T-helper 9 cell (primary cell): ENCODE measurements at regions not wholly inside any gene's neighbourhood (a gene's known extent, or its start where the extent isn't known, plus 50 kb on each side); places are given as distances from the start of the nearest gene placed in this dataset.
"Not testable (repeated sequence)": the region's sequence is repeated elsewhere in the genome, so short reads cannot be mapped to it uniquely, and the experiment has no call there.

Experiments used
- DNase-seq: peaks from one replicate; pipeline ENCODE4 v3.0.0-alpha.2; 2020

DNA sequence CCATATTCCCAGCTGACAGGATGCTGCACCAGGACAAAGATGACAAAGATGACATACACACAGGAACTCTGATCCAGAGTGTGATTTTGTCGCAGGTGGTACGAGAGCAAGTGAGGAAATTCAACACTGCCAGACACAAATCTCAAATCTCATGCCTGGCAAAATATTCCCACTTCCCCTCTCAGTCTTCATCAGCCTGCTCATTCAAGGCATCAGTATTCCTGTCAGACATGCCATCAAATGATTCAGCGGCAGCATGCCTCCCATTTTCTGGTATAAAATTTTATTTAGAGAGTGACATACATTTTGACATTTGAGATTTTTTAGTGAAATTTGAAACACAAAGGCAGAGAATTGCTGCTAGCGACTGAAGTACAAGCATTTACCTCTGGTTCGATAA lies 228.1 kb upstream of the LMCD1 start:
- DNase-seq: no peak

DNA sequence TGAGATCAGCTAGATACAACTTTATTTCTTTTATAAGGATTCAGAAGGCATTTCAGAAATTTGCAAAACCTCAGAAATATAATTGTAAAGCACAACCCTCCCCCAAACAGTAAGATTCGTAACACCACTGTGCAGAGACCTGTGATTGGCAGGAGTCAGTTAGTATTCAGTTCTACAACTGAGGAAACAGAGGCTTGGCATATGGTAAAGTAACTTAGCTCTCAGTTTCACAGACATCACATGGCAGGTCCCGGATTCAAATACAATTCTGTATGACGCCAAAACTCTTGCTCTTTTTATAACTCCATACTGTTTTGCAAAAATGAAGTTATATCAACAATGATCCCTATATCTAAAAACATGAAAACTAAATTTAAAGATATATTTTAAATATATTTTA lies 225.6 kb upstream of the LMCD1 start:
- no peak for DNase-seq

DNA sequence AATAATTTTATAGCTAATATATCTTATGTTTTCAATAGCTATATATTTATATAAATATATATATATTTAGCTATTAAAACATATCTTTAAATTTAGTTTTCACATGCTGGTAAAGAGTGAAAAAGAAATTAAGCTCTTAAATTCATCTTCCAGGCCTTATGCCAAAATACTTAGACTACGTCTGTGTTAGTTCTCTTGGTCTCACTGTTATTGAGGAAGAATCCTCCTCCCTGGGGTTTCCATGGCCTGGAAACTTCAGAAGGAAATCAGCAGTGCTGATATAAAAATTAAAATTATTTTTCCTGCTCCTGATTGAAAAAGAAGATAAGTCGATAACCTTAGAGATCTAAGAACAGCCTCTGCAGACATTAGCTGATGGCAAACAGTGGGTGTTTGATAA lies 225.1 kb upstream of the LMCD1 start:
- no peak for DNase-seq

DNA sequence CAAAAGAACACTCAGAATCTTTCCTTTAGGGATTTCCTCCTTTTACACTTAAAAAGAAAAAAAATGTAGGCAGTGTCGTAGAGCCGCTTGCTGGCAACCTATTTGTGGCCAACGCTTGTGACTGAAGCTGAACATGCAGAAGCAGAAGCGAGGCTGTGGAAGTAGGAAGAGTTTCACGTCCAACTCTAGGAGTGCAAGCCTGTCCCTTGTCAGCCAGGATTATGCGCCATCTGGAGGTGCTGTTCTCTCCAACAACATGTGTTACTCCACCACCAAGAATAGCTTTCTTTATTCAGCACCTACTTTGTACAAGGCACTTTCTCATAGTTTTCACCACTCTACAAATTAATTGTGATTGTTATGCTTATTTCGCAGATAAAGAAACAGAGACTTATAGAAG lies 223.2 kb upstream of the LMCD1 start:
- DNase-seq: no peak

DNA sequence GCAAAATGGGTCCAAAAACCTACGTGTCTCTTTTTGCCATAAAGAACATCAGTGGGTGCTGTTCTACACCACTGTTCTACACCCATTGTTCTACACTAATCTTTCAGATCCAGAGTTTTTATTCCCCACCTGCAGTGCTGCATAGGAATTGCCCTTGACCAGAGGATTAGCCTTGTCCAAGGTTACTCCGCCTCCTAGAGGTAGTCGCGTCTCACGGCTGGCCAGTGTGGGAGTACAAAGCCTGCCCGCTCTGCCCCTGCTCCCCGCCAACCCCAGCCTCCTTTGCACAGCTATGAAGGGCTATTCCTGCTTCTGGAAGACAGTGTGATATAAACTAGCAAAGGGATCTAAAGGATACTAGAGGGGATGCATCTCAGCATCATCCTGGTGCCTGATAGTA lies 222.1 kb upstream of the LMCD1 start:
- no peak for DNase-seq

DNA sequence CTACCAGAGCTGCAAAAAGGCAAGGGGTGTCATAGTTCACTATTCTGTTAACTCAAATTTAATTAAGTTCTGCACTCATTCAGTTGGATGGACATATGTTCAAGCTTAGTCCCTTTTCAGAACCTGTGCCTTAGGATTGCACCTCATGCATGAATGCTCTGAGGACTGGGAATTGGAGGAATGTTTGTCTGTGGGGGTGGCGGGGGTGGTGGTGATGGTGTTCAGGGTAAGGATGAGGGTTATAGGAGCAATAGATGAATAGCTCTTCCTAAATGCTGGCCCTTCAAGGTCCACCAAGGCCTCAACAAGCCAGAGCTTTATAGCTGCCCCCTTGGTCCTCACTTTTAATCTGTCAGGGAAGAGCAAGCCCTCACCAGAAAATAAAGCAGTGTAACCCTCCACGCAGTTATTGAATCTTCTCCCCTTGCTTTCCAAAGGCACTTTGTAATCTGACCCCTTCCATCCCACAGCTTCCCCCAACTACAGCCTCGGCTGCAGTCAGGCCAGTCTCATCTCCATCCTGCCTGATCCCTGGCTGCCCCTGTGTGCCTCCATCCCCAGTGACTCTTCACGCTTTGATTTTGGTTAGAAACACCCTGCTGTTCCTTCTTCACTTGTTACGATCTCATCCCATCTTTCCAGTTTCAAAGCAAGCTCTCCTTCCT lies 221.6 kb upstream of the LMCD1 start:
- no peak for DNase-seq

DNA sequence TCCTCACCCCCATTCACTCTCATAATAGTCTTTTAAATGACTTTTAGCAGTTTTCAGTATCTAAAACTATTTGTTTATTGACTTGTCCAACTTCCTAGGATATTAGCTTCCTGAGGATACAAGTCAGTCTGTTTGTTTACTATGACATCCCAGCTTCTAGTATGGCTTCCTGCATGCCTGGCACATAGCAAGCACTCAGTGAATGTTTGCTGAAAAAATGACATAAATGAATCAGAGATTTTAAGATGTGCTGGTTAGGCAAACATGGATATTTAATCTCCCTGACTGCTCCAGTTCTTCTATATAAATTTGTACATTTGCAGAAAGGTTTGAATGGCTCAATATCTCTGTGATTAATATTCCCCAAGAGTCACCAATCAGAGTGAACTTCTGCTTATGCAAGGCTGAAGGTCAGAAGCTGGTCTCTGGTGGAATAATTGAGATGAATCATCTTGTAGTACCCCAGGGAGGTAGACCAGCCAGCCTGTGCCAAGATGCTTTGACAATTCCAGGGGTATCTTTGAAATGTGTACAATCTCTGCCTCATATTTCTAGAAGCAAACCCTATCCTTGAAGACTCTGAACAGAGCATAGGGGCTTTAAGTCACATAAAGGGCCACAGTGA lies 219.0 kb upstream of the LMCD1 start:
- no peak for DNase-seq

DNA sequence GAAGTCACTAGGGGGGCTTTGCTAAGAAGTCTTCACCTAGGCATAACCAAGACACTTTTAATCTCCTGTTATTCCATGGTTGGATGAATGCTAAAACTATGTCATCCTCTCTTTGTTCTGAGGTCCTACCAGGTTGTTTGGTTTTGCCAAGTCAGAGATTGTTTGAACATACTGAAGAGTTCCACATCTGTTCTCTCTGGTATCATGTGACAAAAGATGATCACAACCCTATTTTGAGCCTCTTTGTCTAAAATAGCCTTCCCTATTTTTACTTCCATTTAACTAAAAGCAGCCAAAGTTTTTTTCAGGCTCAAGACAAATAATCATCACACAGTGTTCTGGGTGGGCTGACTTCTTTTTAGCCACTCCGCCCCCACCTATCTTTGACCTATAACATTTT lies 218.4 kb upstream of the LMCD1 start:
- DNase-seq: no peak

DNA sequence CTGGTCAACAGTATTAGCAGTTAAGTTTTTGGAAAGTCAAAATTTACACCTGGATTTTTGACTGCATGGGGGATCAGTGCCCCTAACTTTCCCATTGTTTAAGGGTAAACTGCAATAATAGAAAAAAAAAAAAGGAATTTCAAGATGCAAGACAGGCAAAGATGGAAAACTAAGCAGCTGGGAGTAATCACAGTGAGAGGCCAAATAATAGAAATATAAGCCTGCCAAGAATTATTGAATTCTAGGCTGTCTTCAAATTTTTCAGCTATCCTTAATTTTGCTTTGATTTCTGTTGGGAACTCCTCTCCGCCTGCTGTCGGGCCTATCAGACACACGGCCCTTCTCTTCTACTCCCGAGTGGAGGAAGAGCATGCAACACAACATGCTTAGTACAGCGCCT lies 215.5 kb upstream of the LMCD1 start:
- no peak for DNase-seq

DNA sequence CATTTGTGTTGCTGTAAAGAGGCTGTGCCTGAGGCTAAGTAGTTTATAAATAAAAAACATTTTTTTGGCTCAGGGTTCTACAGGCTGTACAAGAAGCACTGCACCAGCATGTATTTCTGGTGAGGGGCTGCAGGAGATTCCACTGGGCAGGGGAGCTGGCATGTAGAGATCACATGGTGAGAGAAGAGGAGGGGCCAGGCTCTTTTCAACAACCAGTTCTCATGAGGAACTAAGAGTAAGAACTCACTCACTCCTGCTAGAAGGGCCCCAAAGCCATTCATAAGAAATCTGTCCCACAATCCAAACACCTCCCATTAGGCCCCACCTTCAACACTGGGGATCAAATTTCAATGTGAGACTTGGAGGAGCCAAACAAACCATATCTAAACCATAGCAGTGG lies 214.9 kb upstream of the LMCD1 start:
- no peak for DNase-seq

DNA sequence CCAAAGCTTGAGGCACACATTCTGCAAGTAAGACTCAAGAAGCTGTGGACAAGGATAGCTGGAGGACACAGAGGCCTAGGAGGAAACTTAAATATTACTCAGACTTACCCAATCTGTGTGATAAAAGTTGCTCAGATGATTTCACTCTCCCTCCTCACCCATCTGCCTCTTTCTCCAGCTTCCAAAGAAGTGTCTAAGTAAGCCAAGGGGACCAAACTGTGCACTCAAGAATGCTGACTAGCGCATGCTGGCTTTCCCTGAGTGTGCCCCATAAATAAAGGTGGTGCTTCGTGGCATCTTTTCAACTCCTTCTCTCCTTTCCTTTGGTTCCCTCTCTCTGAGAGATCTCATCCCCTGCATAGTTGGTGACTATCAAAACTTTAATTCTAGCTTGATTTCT lies 211.0 kb upstream of the LMCD1 start:
- DNase-seq: no peak

DNA sequence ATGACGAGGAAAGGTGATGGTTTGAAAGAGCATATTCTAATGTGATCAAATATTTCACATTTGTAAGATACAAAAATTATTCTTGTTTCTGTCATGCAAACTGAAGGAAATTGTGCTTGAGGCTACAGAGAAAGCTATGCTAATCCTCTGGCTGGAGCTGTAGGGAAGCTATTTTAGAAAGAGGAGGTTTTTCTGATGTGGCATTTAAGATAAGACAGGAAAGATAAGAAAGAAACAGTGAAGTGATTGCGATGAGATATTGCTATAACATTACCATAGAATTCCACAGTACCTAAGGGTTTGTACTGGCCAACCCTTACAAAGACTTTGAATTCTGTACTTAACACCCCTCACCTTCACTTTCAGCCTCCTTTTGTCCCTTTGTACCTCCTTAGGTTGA lies 205.2 kb upstream of the LMCD1 start:
- DNase-seq: no peak

DNA sequence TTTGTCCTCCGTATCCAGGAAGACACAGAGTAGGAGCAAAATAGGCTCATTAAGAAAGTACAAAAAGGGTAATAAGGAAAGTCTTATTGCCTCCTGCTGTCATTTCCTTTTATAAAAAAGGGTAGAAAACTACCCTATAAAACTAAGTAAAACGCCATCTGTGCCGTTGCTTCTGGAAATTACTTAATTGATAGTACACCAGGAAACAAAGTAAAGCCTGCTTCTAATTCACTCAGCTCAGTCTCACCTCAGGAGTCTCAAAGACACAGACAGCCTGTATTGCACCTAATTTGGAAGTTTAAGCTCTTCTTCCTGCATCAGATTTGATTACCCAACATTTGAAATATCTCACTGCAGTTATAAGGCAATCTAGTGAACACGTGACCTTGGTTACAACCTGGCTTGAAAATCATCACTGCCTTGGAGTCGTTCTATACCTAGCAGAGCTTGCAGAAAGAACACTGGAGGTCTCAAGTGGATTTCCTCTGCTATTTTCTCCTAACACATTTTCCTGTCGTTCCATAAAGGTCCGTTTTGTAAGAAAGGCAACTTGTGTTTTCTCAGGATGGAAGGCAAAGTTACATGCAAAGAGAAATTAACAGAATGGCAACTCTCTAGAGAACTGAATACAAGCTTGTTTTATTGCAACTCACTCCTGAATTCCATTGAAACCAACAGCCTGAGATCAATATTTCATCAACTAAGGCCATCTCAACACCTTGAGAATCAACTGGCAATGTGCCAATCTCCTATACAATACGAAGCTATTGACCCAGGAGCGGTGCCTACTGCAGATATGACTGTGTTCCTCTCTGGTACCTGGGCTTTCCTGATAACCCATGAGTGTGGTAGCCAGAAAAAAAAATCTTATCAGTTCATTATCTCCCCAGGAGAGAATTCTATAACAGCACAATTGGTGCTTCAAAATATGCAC lies 203.3 kb upstream of the LMCD1 start:
- DNase-seq: no peak

DNA sequence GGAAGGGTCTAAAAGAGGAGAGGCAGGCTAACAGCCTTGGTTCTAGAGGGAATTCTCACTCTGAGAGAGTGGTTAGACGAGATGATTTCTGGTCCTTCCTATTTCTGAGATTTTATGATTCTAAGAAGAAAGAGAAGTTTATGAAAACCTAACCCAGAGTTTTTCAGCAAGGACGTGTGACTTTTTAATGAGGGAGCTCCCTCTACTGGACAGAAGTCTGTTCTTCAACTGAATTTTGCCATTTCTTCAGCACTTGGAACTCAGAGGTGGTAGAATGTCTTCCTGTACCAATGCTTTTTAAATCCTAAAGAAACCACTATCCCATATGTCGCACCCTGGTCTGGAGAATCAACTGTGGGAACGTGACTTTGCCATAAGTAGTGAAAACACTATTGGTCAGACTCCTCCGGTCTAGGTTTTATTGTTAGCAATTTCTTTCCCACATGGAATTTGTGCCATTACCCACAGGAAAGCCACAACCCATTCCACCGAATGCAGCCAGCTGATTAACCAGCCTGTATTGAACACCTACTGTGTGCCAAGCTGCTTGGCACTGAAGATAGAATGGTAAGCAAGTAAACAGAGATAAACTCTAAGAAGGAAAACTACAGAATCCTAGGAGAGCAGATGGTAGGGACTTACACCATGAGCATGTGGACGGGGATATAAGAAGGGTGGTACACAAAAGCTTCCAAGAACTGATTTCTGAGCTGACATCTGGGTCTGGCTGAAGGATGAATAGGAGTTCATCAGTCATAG lies 199.5 kb upstream of the LMCD1 start:
- DNase-seq: no peak

DNA sequence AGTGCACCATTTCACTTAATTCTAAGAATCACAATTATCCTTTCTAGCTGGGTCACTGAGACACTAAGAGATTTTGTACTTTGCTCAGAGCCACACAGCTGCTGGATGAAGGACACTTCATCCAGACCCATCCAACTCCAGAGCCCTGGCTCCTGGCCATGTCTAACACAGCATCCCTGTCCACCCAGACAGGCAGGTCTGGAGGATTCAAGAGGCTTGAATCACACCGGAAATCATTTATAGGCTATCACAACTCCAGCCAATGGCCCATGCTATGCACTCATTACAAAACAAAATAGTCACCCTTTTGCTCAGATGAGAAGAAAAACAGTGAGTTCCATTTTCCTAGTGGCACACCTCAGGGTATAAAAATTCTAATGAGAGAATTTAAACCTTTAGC lies 198.2 kb upstream of the LMCD1 start:
- no peak for DNase-seq

DNA sequence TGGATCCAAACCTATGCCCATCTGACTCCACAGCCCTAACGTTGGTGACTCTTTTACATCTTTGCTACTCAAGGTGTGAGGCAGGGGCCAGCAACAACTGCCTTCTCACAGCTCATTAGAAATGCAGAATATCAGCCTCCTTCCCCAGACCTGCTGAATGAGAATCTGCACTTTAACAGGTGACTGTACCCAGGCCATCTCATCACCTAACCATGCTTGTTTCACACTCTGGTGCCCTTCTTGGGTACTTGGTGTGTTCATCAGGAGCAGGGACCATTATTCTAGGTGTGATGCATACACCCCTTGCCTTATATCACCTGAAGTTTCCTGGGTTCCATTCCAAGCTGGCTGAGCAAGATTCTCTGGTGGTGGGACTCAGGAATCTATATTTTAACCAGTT lies 196.3 kb upstream of the LMCD1 start:
- DNase-seq: no peak

DNA sequence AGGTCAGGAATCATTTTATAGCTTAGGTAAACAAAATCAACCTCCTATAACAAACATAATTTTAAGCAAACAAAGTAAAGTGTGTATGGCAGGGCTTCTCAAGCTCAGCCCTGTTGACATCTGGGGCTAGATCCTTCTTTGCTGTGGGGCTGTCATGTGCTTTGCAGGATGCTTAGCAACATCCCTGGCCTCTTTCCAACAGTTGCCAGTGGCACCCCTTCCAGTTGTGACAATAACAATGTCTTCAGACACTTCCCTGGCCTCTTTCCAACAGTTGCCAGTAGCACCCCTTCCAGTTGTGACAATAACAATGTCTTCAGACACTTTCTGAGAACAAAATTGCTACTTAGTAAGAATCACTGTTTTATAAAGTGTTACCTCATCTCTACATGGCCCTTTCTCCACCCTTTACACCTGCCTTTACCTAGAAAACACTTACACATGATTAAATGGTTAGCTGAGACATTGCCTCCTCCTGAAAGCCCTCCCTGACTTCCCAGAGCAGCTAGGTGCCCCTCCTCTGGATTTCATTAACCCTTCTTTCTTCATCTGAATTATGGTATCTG lies 194.0 kb upstream of the LMCD1 start:
- no peak for DNase-seq

DNA sequence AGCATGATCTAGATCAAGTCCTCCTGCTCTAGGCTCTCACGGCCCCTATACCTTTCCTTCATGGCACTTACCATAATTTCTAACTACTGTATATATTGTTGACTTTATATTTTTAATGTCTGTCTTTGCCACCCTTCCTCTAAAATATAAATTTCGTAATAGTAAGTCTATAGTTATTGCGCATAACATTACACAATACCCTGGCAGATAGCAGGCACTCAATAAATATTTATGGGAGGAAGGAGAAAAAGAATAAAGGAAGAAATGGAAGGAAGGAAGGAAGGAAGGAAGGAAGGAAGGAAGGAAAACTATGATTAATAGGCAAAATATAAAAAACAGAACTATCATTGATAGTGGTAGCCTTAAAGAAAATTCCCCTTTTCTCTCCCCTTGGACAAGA lies 190.3 kb upstream of the LMCD1 start:
- no peak for DNase-seq

DNA sequence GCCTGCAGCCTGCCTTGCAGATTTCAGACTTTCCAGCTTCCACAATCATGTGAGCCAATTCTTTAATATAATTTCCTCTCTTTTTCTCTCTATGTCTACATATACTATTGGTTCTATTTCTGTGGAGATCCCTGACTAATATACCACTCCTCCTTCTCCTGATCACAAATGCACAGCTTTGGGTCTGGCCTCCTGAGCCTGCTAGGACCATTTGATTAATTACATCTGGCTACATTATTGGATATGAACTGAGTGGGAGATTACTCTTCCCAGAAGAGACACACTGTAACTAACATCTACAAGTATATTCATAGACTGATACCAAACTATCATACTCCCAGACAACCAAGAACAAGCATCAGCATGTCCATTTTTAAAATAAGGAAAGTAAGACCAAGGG lies 188.9 kb upstream of the LMCD1 start:
- DNase-seq: no peak

DNA sequence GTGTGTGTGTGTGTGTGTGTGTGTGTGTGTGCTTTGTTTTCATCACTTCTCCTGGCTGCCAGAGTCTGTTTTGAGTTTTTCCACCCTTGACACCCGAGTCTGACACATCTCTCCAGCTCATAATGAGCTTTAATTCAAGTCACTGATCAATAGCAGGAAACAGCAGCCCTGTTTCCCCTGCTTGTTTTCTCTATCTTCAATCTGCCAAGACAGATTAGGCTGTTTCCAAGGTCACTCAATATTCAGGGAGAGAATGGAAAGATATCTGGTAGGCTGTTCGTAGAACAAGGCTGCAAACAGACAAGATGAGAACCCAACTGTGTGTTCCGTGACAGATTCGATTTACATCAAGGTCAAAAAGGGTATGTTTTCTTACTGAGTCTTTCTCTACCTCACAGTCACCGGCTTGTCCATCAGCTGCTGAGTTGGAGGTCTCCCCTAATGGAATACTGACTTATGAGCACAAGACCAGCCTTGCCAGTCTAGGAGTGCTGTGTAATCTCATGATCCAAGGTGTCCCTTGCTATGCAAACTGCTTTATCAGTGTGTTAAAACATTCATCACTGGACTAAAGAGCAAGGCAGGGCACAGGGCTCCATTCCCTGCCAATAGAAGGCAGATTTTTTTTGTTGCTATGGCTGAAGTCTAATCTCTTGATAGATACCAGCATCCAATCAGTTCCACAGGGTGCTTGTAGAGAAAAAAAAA lies 187.9 kb upstream of the LMCD1 start:
- DNase-seq: no peak

DNA sequence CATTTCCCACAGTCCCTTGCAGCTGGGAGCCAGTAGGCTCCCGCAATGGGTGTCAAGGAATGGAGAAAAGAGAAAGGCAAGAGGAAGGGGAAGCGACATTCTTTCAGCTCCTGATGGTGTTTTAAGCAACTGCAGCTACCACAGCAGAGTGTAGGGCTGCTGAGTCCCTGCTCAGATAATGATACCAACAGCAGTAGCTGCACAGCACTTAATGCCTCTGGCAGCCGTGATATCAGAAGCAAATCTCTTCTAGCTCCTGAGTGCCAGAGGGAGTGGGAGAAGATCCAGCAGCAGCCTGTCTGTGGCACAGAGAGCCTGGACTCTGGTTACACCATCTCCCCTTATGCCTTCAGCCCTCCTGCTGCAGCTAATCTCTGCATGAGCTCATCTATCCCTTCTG lies 186.1 kb upstream of the LMCD1 start:
- DNase-seq: not testable (repeated sequence)
